GM19438 (cell line): ENCODE measurements at regions not wholly inside any gene's neighbourhood (a gene's known extent, or its start where the extent isn't known, plus 50 kb on each side); places are given as distances from the start of the nearest gene placed in this dataset.

Experiments
- ATAC-seq: cut with Tn5 transposase; IDR thresholded peaks from one replicate; pipeline ENCODE4 v1.9.1; 2021; ENCODE audit warnings: low read depth; ENCODE audit not compliant: unreplicated experiment

GRCh38 chr9:124205686-124206352 lies 51.9 kb upstream of the NEK6 start:
- ATAC-seq, result no peak

GRCh38 chr9:124206391-124206790 lies 51.4 kb upstream of the NEK6 start:
- ATAC-seq, result no peak
